ENCODE measurements at regions not wholly inside any gene's neighbourhood (a gene's known extent, or its start where the extent isn't known, plus 50 kb on each side); places are given as distances from the start of the nearest gene placed in this dataset.
A peak's percentile ranks its signal among the peaks of the same experiment; 100 is the strongest.

GRCh38 chr1:37284053-37284452, 190.3 kb upstream of the ZC3H12A start:
- DNase-seq, result no peak

- DNase-seq, result no peak
Measured at GRCh38 chr1:37286881-37287280, 187.5 kb upstream of the ZC3H12A start.

- no peak for DNase-seq
Measured at GRCh38 chr1:37288900-37289299, 185.5 kb upstream of the ZC3H12A start.

GRCh38 chr1:37290718-37291117, 183.7 kb upstream of the ZC3H12A start:
- DNase-seq, result no peak

- DNase-seq, result no peak
Measured at GRCh38 chr1:37292789-37293188, 181.6 kb upstream of the ZC3H12A start.

DNA sequence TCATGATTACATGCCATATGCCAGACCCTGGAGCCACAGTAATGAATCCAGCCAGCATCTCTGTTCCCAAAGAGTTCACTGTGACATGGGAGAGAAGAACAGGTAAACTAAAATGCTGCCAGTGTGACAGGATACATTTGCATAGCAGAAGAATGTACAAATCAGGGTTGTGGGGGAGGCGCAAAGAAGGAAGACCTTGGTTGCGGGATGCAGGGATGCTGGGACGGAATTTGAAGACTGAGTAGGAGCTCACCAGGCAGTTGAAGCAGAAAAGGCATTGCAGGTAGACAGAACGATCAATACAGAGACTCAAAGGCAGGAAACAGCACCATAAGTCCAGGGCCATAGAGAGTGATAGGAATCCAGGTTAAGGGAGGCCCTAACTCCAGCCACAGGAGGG, 180.3 kb upstream of the ZC3H12A start:
- DNase-seq, result no peak

GRCh38 chr1:37294529-37294928, 179.9 kb upstream of the ZC3H12A start:
- no peak for DNase-seq

DNA sequence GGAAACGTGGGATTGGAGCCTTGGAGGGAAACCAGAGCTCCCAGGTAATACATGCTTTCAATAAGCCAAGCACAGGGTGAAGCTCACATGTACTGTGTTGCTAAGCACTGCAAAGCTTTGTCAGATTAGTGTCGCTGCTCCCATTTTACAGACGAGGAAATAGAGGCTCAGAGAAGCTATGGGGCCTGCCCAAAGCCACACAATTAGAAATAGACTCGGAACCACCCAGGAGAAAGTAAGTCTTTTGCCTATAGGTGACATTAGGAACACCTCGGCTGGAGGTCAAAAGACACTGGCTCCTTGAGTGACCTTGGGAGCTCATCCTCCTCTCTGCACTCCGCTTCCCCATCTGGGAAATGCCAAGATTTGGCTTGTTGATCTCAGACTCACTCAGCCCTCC, 175.6 kb upstream of the ZC3H12A start:
- no peak for DNase-seq

DNA sequence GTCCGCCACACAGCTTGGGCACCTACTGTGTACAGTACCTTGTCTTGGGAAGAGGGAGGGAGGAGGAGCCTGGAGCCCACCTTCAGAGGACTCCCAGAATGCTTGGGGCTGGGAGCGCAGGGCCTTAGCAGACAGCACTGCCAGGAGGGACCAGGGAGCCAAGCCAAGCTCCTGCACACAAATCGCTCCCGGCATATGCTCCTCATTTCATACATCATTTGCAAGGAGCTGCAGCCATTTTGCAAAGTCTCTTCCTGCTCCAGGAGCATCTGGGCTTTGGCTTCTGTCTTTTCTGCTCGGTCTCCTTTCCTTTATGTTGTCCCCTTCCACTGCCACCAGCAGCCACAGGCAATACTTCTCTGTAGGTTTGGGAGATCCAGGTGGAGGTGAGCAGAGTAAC, 175.2 kb upstream of the ZC3H12A start:
- no peak for DNase-seq

DNA sequence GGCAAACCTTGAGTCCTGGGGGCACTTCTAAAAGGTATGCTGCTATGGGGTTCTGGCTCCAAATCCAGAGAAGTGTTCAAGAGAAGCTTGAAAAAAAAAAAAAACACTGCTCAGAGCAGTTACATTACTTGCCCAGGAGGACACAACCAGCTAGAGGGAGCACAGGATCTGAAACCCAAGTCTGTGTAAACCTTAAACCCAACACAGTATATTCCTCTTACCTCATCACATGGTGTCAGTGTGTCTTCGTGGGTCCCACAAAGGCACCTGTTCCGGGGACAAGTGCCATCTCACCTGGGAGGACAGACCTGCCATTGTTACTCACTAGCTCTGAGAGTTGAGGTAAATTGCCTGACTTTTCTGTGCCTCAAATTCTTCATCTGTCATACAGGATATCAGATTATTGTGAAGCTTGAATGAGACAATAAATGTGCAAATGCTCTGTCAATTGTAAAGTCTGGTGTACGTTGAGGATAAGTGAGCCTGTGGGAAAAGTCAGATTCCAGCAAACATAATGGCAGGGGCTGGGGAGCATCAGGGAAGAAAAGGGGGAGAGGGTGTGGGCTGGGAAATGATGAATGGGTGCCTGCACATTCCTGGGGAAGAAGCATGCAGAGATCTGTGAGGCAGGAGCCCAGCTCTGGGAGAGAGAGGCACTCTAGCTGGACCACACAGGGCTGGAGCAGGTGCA, 170.4 kb upstream of the ZC3H12A start:
- DNase-seq, result no peak

DNA sequence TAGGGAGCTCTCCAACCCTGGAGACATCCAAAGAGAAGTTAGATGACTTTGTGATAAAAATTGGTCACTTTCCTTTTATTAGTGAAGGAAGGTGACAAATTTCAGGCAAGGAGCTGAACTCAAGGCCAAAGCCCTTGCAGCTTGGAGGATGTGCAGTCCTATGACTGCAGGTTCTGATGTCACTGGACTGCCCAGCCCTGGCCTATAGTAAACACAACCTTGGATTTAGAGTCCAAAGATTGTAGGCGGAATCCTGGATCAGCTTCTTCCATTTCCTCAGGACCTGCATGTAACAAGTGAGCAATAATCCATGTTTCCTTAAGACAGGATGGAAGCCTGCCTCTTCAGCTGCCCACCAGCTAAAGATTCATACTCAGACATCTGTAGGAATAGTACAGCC, 169.3 kb upstream of the ZC3H12A start:
- DNase-seq, result no peak

DNA sequence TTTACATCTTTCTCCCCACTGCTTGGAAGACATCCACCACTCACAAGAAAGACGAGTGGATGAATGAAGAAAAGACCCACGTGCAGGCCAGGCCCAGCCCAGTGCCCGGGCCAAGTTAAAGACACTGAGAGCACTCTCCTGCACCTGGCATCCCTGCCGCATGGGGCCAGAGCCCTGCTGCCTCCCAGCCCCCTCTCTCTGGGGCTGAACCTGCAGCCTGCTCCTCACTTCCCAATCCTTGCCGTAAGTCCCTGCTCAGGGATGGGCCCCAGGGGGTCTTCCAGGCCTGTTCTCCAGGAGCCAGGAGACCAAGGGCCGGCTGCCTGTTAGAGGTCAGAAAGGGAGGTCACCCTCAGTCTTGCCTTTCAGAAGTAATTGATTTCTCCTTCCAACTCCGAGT, 168.5 kb upstream of the ZC3H12A start:
- no peak for DNase-seq

DNA sequence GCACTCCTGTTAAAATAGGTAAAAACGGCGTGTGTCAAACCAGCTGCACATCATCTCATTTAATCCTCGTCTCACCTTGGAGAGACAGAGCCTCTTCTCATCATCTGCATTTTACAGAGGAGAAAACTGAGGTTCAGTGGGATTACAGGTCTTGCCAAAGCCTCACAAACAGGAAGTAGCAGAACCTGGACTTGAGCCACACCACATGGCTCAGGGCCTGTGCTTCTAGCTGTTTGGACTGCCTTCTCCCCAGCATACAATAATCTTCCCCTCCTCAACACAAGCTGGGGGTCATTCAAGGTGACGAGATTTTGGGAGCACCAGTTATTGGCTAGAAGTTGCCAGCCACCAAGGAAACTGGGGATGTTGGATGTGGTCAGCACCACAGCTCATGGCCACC, 167.9 kb upstream of the ZC3H12A start:
- DNase-seq, result no peak

- no peak for DNase-seq
Measured at GRCh38 chr1:37306871-37307270, 167.5 kb upstream of the ZC3H12A start.

GRCh38 chr1:37308031-37308960, 166.1 kb upstream of the ZC3H12A start:
- DNase-seq, result no peak

DNA sequence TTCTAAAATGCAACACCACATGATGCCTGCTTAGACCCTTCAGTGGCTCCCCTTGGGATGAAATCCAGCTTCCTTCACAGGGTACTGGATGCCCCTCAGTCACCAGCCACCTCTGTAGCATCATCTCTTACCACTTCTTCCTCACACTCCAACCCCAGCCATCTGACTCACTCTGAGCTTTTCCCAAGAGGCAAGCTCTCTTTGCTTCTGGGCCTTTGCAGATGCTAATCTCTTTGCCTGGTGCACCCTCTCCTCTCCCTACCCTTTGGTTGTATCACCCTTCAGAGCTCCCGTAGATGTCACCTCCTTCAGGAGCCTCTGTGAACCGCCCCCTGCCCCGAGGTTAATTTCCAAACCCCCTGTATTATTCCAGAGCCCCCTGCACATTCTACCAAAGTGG, 164.8 kb upstream of the ZC3H12A start:
- DNase-seq, result no peak

- DNase-seq, result no peak
Measured at GRCh38 chr1:37310064-37310463, 164.3 kb upstream of the ZC3H12A start.

- peak; percentile 37 for DNase-seq
Measured at GRCh38 chr1:37315371-37315846, 159.0 kb upstream of the ZC3H12A start.

DNA sequence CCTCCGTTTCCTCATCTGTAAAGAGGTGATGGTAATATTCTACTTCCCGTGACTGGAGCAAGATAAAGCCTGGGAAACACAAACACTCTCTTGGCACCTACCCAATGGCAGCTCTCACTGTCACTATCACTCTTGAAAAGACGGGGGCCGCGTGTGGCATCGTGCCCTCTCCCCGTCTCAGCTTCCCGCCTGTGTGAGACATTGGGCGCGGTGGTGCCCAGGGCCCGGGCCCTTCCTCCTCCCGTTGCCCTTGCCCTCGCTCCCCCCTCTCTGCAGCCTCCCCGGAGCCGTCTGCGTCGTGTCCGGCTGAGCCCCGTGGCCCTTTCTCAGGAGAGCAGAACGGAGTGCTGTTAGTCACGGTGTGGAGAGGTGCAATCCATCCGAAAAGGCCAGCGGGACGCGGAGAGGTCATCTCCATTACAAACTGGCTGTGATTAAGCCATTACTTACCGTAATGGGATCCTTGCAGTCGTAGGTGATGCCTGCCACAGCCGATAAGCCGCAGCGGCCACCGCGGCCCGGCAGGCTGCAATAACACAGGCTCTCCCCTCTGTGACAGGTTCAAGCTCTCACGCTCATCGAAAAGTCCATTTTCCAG, 156.4 kb upstream of the ZC3H12A start:
- DNase-seq, result no peak

DNA sequence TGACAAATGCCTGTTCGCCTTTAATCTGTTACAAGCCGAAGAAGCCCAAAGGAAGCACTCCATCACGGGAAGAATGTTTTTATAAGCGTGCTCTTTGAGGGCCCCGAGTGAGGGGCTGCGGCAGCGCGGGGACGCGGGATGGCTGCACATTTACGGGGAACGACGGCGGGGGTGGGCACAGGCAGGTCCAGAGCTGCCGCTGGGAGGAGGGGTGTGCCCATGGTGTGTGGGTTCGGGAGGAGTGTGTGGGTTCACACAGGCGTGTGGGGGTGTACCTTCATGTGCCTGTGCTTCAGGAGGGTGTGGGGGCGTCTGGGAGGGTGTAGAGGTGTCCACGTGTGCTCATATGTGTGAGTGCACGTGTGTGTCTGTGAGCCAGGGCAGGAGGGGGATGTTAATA, 155.9 kb upstream of the ZC3H12A start:
- no peak for DNase-seq

DNA sequence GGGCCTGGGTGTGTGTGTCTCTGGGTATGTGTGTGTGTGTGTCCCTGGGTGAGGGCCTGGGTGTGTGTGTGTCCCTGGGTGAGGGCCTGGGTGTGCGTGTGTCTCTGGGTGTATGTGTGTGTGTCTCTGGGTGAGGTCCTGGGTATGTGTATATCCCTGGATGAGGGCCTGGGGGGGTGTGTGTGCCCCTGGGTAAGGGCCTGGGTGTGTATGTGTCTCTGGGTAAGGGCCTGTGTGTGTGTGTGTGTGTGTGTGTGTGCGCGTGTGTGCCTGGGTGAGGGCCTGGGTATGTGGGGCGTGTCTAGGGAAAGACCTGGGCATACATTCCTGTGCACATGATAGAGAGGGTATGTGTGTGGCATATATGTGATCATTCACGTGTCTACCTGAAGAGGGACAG, 155.1 kb upstream of the ZC3H12A start:
- no peak for DNase-seq

DNA sequence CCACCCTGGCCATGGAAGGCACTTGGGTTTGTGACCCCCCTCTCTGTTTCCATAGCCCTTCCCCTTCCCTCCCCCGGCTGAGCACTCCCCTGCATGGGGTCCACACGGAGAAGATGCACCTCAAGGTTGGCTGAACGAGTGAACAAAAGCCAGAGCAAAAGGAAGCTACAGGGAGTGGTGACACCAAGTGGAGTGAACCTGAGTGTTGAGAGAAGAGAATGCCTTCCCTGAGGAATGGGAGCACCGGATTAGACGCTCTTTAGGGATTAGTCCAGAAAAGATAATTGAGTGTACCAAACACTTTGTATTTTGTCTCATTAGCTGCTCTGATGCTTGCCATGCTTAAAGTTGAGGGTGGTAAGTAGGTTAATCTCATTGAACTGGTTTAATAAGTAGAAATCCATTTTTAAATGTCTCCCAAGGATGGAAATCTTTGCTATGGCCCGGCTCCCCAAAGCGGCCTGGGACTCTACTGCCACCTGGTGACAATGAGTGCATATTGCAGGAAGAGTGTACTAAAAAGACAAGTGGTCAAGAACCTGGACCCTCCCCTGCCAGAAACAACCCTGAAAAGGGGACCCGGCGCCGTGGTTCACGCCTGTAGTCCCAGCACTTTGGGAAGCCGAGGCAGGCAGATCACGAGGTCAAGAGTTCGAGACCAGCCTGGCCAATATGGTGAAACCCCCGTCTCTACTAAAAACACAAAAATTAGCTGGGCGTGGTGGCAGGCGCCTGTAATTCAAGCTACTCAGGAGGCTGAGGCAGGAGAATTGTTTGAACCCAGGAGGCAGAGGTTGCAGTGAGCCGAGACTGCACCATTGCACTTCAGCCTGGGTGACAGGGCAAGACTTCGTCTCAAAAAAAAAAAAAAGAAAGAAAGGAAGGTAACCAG, 150.6 kb upstream of the ZC3H12A start:
- no peak for DNase-seq

DNA sequence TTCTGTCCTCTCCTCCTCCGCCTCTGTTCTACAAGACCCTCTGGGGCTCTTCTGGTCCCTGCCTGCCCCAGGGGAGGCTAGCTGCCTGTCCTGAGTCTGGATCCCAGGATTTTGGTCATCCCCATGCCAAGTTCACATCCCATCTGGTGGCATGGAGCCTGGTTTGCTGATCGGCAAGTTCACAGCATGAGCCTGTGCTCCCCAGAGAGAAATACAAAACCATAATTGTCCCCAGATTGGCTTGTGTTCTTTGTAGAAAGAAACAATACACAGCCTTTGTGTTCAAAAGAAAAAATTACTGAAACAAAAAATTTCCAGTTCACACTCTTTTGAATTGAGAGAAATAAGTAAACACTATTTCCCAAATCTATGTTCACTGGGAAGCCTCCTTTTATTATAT, 149.4 kb upstream of the ZC3H12A start:
- DNase-seq, result peak; percentile 12
